GM12891 (cell line): ENCODE measurements at regions not wholly inside any gene's neighbourhood (a gene's known extent, or its start where the extent isn't known, plus 50 kb on each side); places are given as distances from the start of the nearest gene placed in this dataset.

Experiments
- POLR2A ChIP-seq: IDR thresholded peaks from 2 replicates; pipeline ENCODE4 v1.6.1; 2011; ENCODE audit warnings: low read depth, low read length, control low read depth
- POLR2AphosphoS5 ChIP-seq: IDR thresholded peaks from 2 replicates; pipeline ENCODE4 v1.6.1; 2011; ENCODE audit warnings: low read depth, low read length, control low read depth
- TAF1 ChIP-seq: IDR thresholded peaks from 2 replicates; pipeline ENCODE4 v1.6.1; 2011; ENCODE audit warnings: low read depth, low read length, control low read depth

DNA sequence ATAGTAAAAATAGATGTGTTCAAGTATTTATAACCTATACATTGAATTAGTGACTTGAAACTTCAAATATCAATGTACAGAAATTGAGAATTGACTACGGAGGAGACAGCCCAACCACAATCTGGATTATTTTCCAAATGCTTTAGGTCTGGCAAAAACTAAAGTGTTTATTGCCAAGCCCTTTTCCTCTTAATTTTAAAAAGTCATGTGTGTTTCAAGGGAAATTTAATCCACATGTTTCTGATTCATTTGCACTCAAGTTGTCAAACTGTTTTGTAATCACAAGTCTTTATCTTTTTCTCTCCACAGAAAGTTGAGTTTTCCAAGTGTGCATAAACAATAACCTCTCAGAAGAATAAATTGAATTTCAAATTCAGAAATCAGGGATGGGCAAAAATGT, 350.8 kb upstream of the RSPO3 start:
- TF ChIP-seq POLR2A = no peak
- TF ChIP-seq TAF1 = no peak
- no peak for TF ChIP-seq POLR2AphosphoS5
